HG03103 (cell line): ENCODE measurements at regions not wholly inside any gene's neighbourhood (a gene's known extent, or its start where the extent isn't known, plus 50 kb on each side); places are given as distances from the start of the nearest gene placed in this dataset.
"Not testable (repeated sequence)": the region's sequence is repeated elsewhere in the genome, so short reads cannot be mapped to it uniquely, and the experiment has no call there.

Experiments
- ATAC-seq: cut with Tn5 transposase; IDR thresholded peaks from one replicate; pipeline ENCODE4 v1.9.1; 2021; ENCODE audit warnings: low read depth; ENCODE audit not compliant: unreplicated experiment

GRCh38 chr4:4670869-4671268 is 129.0 kb upstream of the STX18 start:
- ATAC-seq = no peak

GRCh38 chr4:4668355-4669210 is 126.7 kb upstream of the STX18 start:
- no peak for ATAC-seq

GRCh38 chr4:4667622-4668081 is 125.8 kb upstream of the STX18 start:
- no peak for ATAC-seq

- no peak for ATAC-seq
Measured at GRCh38 chr4:4666693-4667621, 125.1 kb upstream of the STX18 start.

- no peak for ATAC-seq
Measured at GRCh38 chr4:4666187-4666586, 124.3 kb upstream of the STX18 start.

- no peak for ATAC-seq
Measured at GRCh38 chr4:4664234-4664633, 122.4 kb upstream of the STX18 start.

GRCh38 chr4:4663028-4663427 is 121.2 kb upstream of the STX18 start:
- no peak for ATAC-seq

- no peak for ATAC-seq
Measured at GRCh38 chr4:4662230-4662629, 120.4 kb upstream of the STX18 start.

GRCh38 chr4:4659871-4660651 is 118.2 kb upstream of the STX18 start:
- ATAC-seq = no peak

GRCh38 chr4:4658052-4658451 is 116.2 kb upstream of the STX18 start:
- no peak for ATAC-seq

- ATAC-seq = no peak
Measured at GRCh38 chr4:4656977-4657376, 115.1 kb upstream of the STX18 start.

- no peak for ATAC-seq
Measured at GRCh38 chr4:4655901-4656300, 114.1 kb upstream of the STX18 start.

GRCh38 chr4:4655011-4655410 is 113.2 kb upstream of the STX18 start:
- ATAC-seq = no peak

GRCh38 chr4:4651811-4652755 is 110.2 kb upstream of the STX18 start:
- ATAC-seq = no peak

GRCh38 chr4:4647041-4647440 is 105.2 kb upstream of the STX18 start:
- ATAC-seq = no peak

GRCh38 chr4:4645743-4646142 is 103.9 kb upstream of the STX18 start:
- no peak for ATAC-seq

- not testable (repeated sequence) for ATAC-seq
Measured at GRCh38 chr4:4644277-4644676, 102.4 kb upstream of the STX18 start.

GRCh38 chr4:4643743-4644142 is 101.9 kb upstream of the STX18 start:
- ATAC-seq = not testable (repeated sequence)

GRCh38 chr4:4643306-4643705 is 101.5 kb upstream of the STX18 start:
- ATAC-seq = no peak
